ENCODE measurements at regions not wholly inside any gene's neighbourhood (a gene's known extent, or its start where the extent isn't known, plus 50 kb on each side); places are given as distances from the start of the nearest gene placed in this dataset.

DNA sequence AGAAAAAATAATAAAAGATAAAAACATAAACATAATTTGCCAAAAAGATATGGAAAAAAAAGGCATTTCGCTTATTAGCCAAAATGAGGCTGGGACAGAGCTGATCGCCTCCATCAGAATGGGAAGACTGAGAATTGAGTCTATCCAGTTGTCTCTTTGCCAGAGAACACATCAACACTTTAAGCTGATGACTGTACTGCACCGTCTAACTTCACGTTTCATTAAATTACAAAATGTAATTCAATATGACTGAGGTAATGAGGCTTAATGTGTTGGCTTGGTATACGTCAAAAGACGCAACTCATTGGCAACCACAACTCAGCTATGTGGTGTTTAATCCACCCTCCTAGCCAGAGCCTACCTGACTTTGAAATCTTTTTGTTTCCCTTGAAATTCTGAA lies 462.7 kb upstream of the CD180 start:
- H3K4me3 Mint-ChIP-seq, result no peak overlapping the region
- peaks cover 2% of the 10 kb centered on the region for H3K9me3 Mint-ChIP-seq
- TF ChIP-seq, protein P1, sequence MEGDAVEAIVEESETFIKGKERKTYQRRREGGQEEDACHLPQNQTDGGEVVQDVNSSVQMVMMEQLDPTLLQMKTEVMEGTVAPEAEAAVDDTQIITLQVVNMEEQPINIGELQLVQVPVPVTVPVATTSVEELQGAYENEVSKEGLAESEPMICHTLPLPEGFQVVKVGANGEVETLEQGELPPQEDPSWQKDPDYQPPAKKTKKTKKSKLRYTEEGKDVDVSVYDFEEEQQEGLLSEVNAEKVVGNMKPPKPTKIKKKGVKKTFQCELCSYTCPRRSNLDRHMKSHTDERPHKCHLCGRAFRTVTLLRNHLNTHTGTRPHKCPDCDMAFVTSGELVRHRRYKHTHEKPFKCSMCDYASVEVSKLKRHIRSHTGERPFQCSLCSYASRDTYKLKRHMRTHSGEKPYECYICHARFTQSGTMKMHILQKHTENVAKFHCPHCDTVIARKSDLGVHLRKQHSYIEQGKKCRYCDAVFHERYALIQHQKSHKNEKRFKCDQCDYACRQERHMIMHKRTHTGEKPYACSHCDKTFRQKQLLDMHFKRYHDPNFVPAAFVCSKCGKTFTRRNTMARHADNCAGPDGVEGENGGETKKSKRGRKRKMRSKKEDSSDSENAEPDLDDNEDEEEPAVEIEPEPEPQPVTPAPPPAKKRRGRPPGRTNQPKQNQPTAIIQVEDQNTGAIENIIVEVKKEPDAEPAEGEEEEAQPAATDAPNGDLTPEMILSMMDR (IDR thresholded peaks at IDR 0.05), result no peak
- POLR2A ChIA-PET, result no interaction called here
- ATAC-seq (ENCODE audit: low read depth), result no peak
- no peak overlapping the region for H3K27ac Mint-ChIP-seq
- DNase-seq, result no peak
- no peaks in the 10 kb centered on the region for H3K36me3 Mint-ChIP-seq (ENCODE audit: low read depth)
- intact Hi-C loops (cut with micrococcal nuclease), result no loop called here
- H3K27me3 Mint-ChIP-seq, result no peaks in the 10 kb centered on the region
- CTCF ChIA-PET, result no interaction called here
- H3K4me1 Mint-ChIP-seq, result no peaks in the 10 kb centered on the region

DNA sequence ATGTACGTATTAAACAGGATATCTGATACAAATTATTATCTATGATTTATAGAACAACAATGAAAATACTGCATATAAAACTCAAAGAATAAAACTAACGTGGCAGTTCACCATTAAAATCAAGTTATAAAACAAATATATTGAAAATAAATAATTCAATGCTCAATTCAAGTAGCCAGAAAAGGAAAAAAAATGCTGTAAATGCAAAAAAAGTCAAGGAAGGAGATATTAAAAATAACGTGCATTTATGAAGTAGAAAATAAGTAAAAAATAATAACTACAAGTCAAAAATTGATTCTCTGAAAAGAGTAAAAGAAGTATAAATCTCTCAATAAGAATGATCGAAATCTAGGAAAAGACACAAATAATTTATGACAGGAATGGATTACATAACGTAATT lies 460.5 kb upstream of the CD180 start:
- no peaks in the 10 kb centered on the region for H3K4me1 Mint-ChIP-seq
- TF ChIP-seq, protein P1 (IDR thresholded peaks at IDR 0.05), result no peak
- H3K27me3 Mint-ChIP-seq, result no peaks in the 10 kb centered on the region
- ATAC-seq (ENCODE audit: low read depth) (no peak), DNase-seq (no peak)
- intact Hi-C loops (cut with micrococcal nuclease), result no loop called here
- H3K9me3 Mint-ChIP-seq, result peaks cover under 1% of the 10 kb centered on the region
- H3K36me3 Mint-ChIP-seq (ENCODE audit: low read depth), result no peaks in the 10 kb centered on the region
- H3K27ac Mint-ChIP-seq, result no peak overlapping the region
- ChIA-PET POLR2A (no interaction called here), CTCF (no interaction called here)
- no peak overlapping the region for H3K4me3 Mint-ChIP-seq

DNA sequence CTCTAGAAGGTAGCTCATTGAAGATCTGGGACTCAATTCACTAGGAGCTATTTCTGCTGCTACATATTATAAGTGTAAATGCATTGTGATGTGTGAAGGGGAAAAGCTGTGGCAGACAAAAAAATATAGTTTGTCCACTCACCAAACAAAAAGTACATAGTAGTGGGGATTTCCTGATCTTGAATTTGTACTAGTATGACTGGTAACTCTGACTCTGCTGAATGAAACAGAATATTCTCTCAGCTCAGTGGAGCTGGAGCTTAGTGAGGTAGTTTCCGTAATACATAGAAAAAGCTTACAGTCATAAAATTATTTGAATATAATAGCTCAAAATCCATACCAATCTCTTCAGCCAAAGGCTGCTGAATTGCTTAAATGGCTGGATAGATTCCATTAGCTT lies 455.6 kb upstream of the CD180 start:
- TF ChIP-seq, protein P1 (IDR thresholded peaks at IDR 0.05), result no peak
- CTCF ChIA-PET, result no interaction called here
- ATAC-seq (ENCODE audit: low read depth), result no peak
- H3K4me3 Mint-ChIP-seq, result no peak overlapping the region
- H3K27ac Mint-ChIP-seq, result no peak overlapping the region
- H3K4me1 Mint-ChIP-seq, result no peaks in the 10 kb centered on the region
- intact Hi-C loops (cut with micrococcal nuclease), result no loop called here
- DNase-seq, result no peak
- H3K27me3 Mint-ChIP-seq, result no peaks in the 10 kb centered on the region
- H3K36me3 Mint-ChIP-seq (ENCODE audit: low read depth), result no peaks in the 10 kb centered on the region
- no peaks in the 10 kb centered on the region for H3K9me3 Mint-ChIP-seq
- POLR2A ChIA-PET, result interaction anchor here (0.7 kb wide), 1 partner anchor 389 kb away, joined by 3 read pairs; no protein-coding TSS in a partner anchor

DNA sequence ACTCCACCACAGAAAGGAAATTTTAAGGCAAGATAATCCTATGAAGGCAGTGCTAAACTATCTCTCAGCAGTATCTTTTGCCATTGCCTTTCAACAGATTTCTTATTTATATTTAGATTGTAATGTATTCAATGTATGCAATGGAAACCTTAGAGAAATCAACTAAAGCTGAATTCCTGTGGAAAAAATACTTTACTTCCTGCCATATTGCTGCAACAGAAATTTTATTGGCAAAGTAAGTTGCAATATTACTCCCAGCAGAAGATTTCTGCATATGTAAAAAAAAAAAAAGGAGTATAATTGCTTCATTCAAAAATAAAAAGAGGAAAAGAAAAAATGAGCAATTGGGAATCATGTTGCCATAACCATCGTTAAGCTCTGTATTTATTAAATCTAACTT lies 454.6 kb upstream of the CD180 start:
- no peak for DNase-seq
- Mint-ChIP-seq H3K9me3 (no peaks in the 10 kb centered on the region), H3K27ac (no peak overlapping the region), H3K27me3 (no peaks in the 10 kb centered on the region), H3K4me1 (no peaks in the 10 kb centered on the region), H3K36me3 (ENCODE audit: low read depth) (no peaks in the 10 kb centered on the region), H3K4me3 (no peak overlapping the region)
- intact Hi-C loops (cut with micrococcal nuclease), result no loop called here
- CTCF ChIA-PET, result no interaction called here
- POLR2A ChIA-PET, result no interaction called here
- ATAC-seq (ENCODE audit: low read depth), result no peak
- TF ChIP-seq, protein P1 (IDR thresholded peaks at IDR 0.05), result no peak

DNA sequence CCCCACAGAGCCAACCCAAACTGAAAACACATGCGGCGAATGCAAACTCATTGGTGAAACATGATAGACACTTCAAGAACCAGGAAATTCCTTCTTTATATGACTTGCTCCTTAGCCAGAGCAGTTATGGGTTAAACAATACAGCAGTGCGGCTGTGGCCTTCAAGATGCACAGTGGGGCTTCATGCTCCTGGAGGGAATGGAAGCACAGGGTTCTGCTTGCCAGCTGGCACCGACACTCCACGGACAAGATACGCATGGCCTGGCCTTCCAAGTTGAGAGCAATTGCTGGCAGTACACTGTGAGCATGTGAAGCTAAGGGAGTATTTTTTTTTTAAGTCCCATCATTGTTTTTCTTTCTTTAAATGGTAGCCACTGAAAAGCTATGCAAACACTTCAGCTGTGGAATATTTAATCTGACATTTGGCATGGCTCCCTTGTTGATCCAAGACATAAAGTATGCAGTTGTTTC lies 451.6 kb upstream of the CD180 start:
- intact Hi-C loops (cut with micrococcal nuclease), result no loop called here
- ChIA-PET POLR2A (no interaction called here), CTCF (no interaction called here)
- DNase-seq, result no peak
- no peaks in the 10 kb centered on the region for H3K4me1 Mint-ChIP-seq
- H3K27ac Mint-ChIP-seq, result no peak overlapping the region
- H3K27me3 Mint-ChIP-seq, result no peaks in the 10 kb centered on the region
- H3K4me3 Mint-ChIP-seq, result no peak overlapping the region
- H3K36me3 Mint-ChIP-seq (ENCODE audit: low read depth), result no peaks in the 10 kb centered on the region
- TF ChIP-seq, protein P1 (IDR thresholded peaks at IDR 0.05), result no peak
- peaks cover 9% of the 10 kb centered on the region for H3K9me3 Mint-ChIP-seq
- ATAC-seq (ENCODE audit: low read depth), result no peak

All from activated B cell treated with CpG ODN at 0.5 μM for 24 hours (primary cell).